Common myeloid progenitor, CD34-positive (primary cell): ENCODE measurements at regions not wholly inside any gene's neighbourhood (a gene's known extent, or its start where the extent isn't known, plus 50 kb on each side); places are given as distances from the start of the nearest gene placed in this dataset.

Experiments used
- CTCF ChIA-PET: fragments of 350-600 bp; sonication (Branson Sonifier 250); formaldehyde crosslinking; loops from one replicate; lab custom pipeline; 2021; ENCODE audit warnings: antibody characterized with exemption; lab: Charles Lee
- POLR2A ChIA-PET: fragments of 350-600 bp; sonication (Branson Sonifier 250); formaldehyde crosslinking; loops from one replicate; lab custom pipeline; 2021; ENCODE audit warnings: antibody characterized with exemption; lab: Charles Lee
- DNase-seq, 3 donors: peaks; one replicate each; pipeline versions ENCODE4 v3.0.0 to v3.0.0-alpha.2; 2013
- H3K27ac ChIP-seq, 2 experiments: 1 replicate in 1 of 2; 2 replicates in 1 of 2; pipeline ENCODE4 v1.7.0; 2013; ENCODE audit warnings: inconsistent platforms in 2 of 2, low read length in 2 of 2, mild to moderate bottlenecking in 2 of 2, low read depth in 1 of 2, moderate library complexity in 1 of 2; ENCODE audit not compliant: severe bottlenecking in 2 of 2, insufficient read depth in 1 of 2, poor library complexity in 1 of 2
- H3K27me3 ChIP-seq, 5 experiments: replicated peaks in 2 of 5; 1 replicate in 3 of 5; 2 replicates in 2 of 5; pipeline versions ENCODE4 v1.6.1 to v1.7.0; 2013; ENCODE audit warnings: low read length in 4 of 5, mild to moderate bottlenecking in 2 of 5, moderate library complexity in 2 of 5, inconsistent platforms in 1 of 5; ENCODE audit not compliant: insufficient read depth in 5 of 5, control insufficient read depth in 4 of 5
- H3K36me3 ChIP-seq, 4 experiments: 1 replicate in 2 of 4; 2 replicates in 2 of 4; pipeline versions ENCODE4 v1.6.1 to v1.7.0; 2013; ENCODE audit warnings: low read length in 3 of 4, control low read depth in 1 of 4, mild to moderate bottlenecking in 1 of 4; ENCODE audit not compliant: control insufficient read depth in 4 of 4, insufficient read depth in 4 of 4
- H3K4me1 ChIP-seq, 4 experiments: 1 replicate in 3 of 4; 2 replicates in 1 of 4; pipeline versions ENCODE4 v1.6.1 to v1.7.1; 2013; ENCODE audit warnings: low read length in 3 of 4, mild to moderate bottlenecking in 3 of 4, control low read depth in 1 of 4, inconsistent platforms in 1 of 4, moderate library complexity in 1 of 4; ENCODE audit not compliant: control insufficient read depth in 4 of 4, insufficient read depth in 4 of 4; ENCODE audit errors: control extremely low read depth in 1 of 4
- H3K4me3 ChIP-seq, 7 experiments: 1 replicate in 4 of 7; 2 replicates in 3 of 7; pipeline versions ENCODE4 v1.5.1 to v1.7.0; 2013; ENCODE audit warnings: mild to moderate bottlenecking in 7 of 7, low read length in 6 of 7, moderate library complexity in 6 of 7, inconsistent platforms in 2 of 7, low read depth in 2 of 7, control low read depth in 1 of 7; ENCODE audit not compliant: insufficient read depth in 4 of 7, control insufficient read depth in 1 of 7; ENCODE audit errors: extremely low read depth in 1 of 7
- H3K9me3 ChIP-seq, 5 experiments: 1 replicate in 4 of 5; 2 replicates in 1 of 5; pipeline versions ENCODE4 v1.6.1 to v1.7.1; 2013; ENCODE audit warnings: low read length in 4 of 5, mild to moderate bottlenecking in 2 of 5, inconsistent platforms in 1 of 5, low read depth in 1 of 5, moderate library complexity in 1 of 5; ENCODE audit not compliant: control insufficient read depth in 4 of 5, insufficient read depth in 2 of 5; ENCODE audit errors: control extremely low read depth in 1 of 5
- WGBS: methylation state at CpG from one replicate; pipeline ENCODE4 v1.1.5; 2013; ENCODE audit not compliant: insufficient coverage; 5-methylcytosine and 5-hydroxymethylcytosine counted together

- POLR2A ChIA-PET: no interaction called here
- 100% methylated on average over 1 of the region's 3 CpGs for whole genome bisulfite sequencing
- Histone ChIP-seq H3K27me3 (no peaks in the 10 kb centered on the region), H3K4me3 (no peak overlapping the region), H3K36me3 (no peaks in the 10 kb centered on the region), H3K9me3 (no peaks in the 10 kb centered on the region), H3K27ac (no peak overlapping the region), H3K4me1 (peaks cover 0 to 7% (median 3%) of the 10 kb centered on the region in 4 experiments)
- CTCF ChIA-PET: interaction anchor here (1.0 to 1.5 kb wide), 3 partner anchors 15 to 385 kb away, joined by 3 to 5 read pairs (median 3); no protein-coding TSS in a partner anchor
- DNase-seq: no peak
These were observed 329.7 kb downstream of the CWC27 start for GRCh38 chr5:65098393-65098792.
